ENCODE measurements at regions not wholly inside any gene's neighbourhood (a gene's known extent, or its start where the extent isn't known, plus 50 kb on each side); places are given as distances from the start of the nearest gene placed in this dataset.

GRCh38 chr16:13448346-13448745 is 471.6 kb upstream of the ERCC4 start:
- no peak for DNase-seq (ENCODE audit: low spot score)
- Mint-ChIP-seq H3K36me3 (ENCODE audit: low read depth) (no peaks in the 10 kb centered on the region), H3K27me3 (ENCODE audit: low read depth) (peaks cover 3% of the 10 kb centered on the region), H3K4me1 (ENCODE audit: low read depth) (peaks cover 2% of the 10 kb centered on the region), H3K9me3 (ENCODE audit: low read depth) (no peaks in the 10 kb centered on the region), H3K27ac (ENCODE audit: unreplicated experiment) (no peak overlapping the region), H3K4me3 (ENCODE audit: unreplicated experiment) (no peak overlapping the region)
- TF ChIP-seq CTCF (IDR thresholded peaks at IDR 0.05): no peak

GRCh38 chr16:13453325-13453724 is 466.6 kb upstream of the ERCC4 start:
- no peak overlapping the region for H3K4me3 Mint-ChIP-seq (ENCODE audit: unreplicated experiment)
- peaks cover 7% of the 10 kb centered on the region for H3K27me3 Mint-ChIP-seq (ENCODE audit: low read depth)
- no peaks in the 10 kb centered on the region for H3K36me3 Mint-ChIP-seq (ENCODE audit: low read depth)
- H3K4me1 Mint-ChIP-seq (ENCODE audit: low read depth): peaks cover 8% of the 10 kb centered on the region
- TF ChIP-seq CTCF (IDR thresholded peaks at IDR 0.05): no peak
- DNase-seq (ENCODE audit: low spot score): no peak
- no peaks in the 10 kb centered on the region for H3K9me3 Mint-ChIP-seq (ENCODE audit: low read depth)
- H3K27ac Mint-ChIP-seq (ENCODE audit: unreplicated experiment): no peak overlapping the region

GRCh38 chr16:13453938-13454553 is 465.9 kb upstream of the ERCC4 start:
- Mint-ChIP-seq H3K36me3 (ENCODE audit: low read depth) (no peaks in the 10 kb centered on the region), H3K4me3 (ENCODE audit: unreplicated experiment) (no peak overlapping the region), H3K9me3 (ENCODE audit: low read depth) (no peaks in the 10 kb centered on the region), H3K4me1 (ENCODE audit: low read depth) (peaks cover 8% of the 10 kb centered on the region), H3K27ac (ENCODE audit: unreplicated experiment) (no peak overlapping the region), H3K27me3 (ENCODE audit: low read depth) (peaks cover 7% of the 10 kb centered on the region)
- DNase-seq (ENCODE audit: low spot score): no peak
- TF ChIP-seq CTCF (IDR thresholded peaks at IDR 0.05): peak; percentile 84

- Mint-ChIP-seq H3K36me3 (ENCODE audit: low read depth) (no peaks in the 10 kb centered on the region), H3K4me3 (ENCODE audit: unreplicated experiment) (no peak overlapping the region), H3K27me3 (ENCODE audit: low read depth) (no peaks in the 10 kb centered on the region), H3K27ac (ENCODE audit: unreplicated experiment) (no peak overlapping the region), H3K9me3 (ENCODE audit: low read depth) (no peaks in the 10 kb centered on the region), H3K4me1 (ENCODE audit: low read depth) (no peaks in the 10 kb centered on the region)
- no peak for TF ChIP-seq CTCF (IDR thresholded peaks at IDR 0.05)
- DNase-seq (ENCODE audit: low spot score): no peak
These were observed 456.3 kb upstream of the ERCC4 start for GRCh38 chr16:13463619-13464018.

- DNase-seq (ENCODE audit: low spot score): no peak
- no peak for TF ChIP-seq CTCF (IDR thresholded peaks at IDR 0.05)
- no peaks in the 10 kb centered on the region for H3K36me3 Mint-ChIP-seq (ENCODE audit: low read depth)
- H3K4me3 Mint-ChIP-seq (ENCODE audit: unreplicated experiment): no peak overlapping the region
- no peaks in the 10 kb centered on the region for H3K4me1 Mint-ChIP-seq (ENCODE audit: low read depth)
- no peak overlapping the region for H3K27ac Mint-ChIP-seq (ENCODE audit: unreplicated experiment)
- H3K9me3 Mint-ChIP-seq (ENCODE audit: low read depth): peaks cover 9% of the 10 kb centered on the region
- no peaks in the 10 kb centered on the region for H3K27me3 Mint-ChIP-seq (ENCODE audit: low read depth)
These were observed 448.9 kb upstream of the ERCC4 start for GRCh38 chr16:13471036-13471435.
